Naive thymus-derived CD4-positive, alpha-beta T cell (primary cell): ENCODE measurements at regions not wholly inside any gene's neighbourhood (a gene's known extent, or its start where the extent isn't known, plus 50 kb on each side); places are given as distances from the start of the nearest gene placed in this dataset.

Experiments used
- ATAC-seq: fragments of 150-1000 bp; cut with Tn5 transposase; 2 replicates; pipeline ENCODE4 v1.10.0; 2021; ENCODE audit warnings: mild to moderate bottlenecking, moderate library complexity
- CTCF ChIA-PET: fragments of 350-600 bp; sonication (Branson Sonifier 250); formaldehyde crosslinking; loops from one replicate; lab custom pipeline; 2021; ENCODE audit warnings: antibody characterized with exemption; lab: Charles Lee
- POLR2A ChIA-PET: fragments of 350-600 bp; sonication (Branson Sonifier 250); formaldehyde crosslinking; loops from one replicate; lab custom pipeline; 2021; ENCODE audit warnings: antibody characterized with exemption, inconsistent platforms; lab: Charles Lee
- DNase-seq, 9 donors: peaks; one replicate each; pipeline versions ENCODE4 v3.0.0 to v3.0.0-alpha.2; 2020 to 2022; ENCODE audit warnings: mixed read lengths in 1 of 9
- H3K27ac ChIP-seq: one replicate; pipeline ENCODE4 v1.7.0; 2013; ENCODE audit warnings: mild to moderate bottlenecking, low read depth, low read length, moderate library complexity
- H3K27me3 ChIP-seq, 2 donors: one replicate each; pipeline ENCODE4 v1.7.0; 2013; ENCODE audit warnings: low read length in 2 of 2, mild to moderate bottlenecking in 2 of 2, moderate library complexity in 2 of 2; ENCODE audit not compliant: control insufficient read depth in 2 of 2, insufficient read depth in 2 of 2
- H3K36me3 ChIP-seq, 3 experiments: 1 replicate in 2 of 3; 2 replicates in 1 of 3; pipeline ENCODE4 v1.7.0; 2013; ENCODE audit warnings: low read length in 3 of 3, mild to moderate bottlenecking in 3 of 3, moderate library complexity in 1 of 3; ENCODE audit not compliant: insufficient read depth in 3 of 3, control insufficient read depth in 2 of 3
- H3K4me1 ChIP-seq, 2 donors: one replicate each; pipeline ENCODE4 v1.7.0; 2013; ENCODE audit warnings: low read length in 2 of 2, mild to moderate bottlenecking in 2 of 2, moderate library complexity in 1 of 2; ENCODE audit not compliant: control insufficient read depth in 2 of 2, insufficient read depth in 2 of 2
- H3K4me3 ChIP-seq: 2 replicates; pipeline ENCODE4 v1.7.0; 2013; ENCODE audit warnings: mild to moderate bottlenecking, low read length
- H3K9me3 ChIP-seq, 3 experiments: 1 replicate in 2 of 3; 2 replicates in 1 of 3; pipeline ENCODE4 v1.7.0; 2013; ENCODE audit warnings: low read length in 3 of 3; ENCODE audit not compliant: control insufficient read depth in 2 of 3
- H3K27ac Mint-ChIP-seq, 9 donors: one replicate each; pipeline ENCODE4 v1.8.0; 2020 to 2022; ENCODE audit warnings: mixed read lengths in 9 of 9, mild to moderate bottlenecking in 8 of 9, moderate library complexity in 5 of 9, inconsistent platforms in 2 of 9
- H3K27me3 Mint-ChIP-seq, 5 donors: one replicate each; pipeline ENCODE4 v1.8.0; 2021 to 2022; ENCODE audit warnings: mixed read lengths in 5 of 5, mild to moderate bottlenecking in 1 of 5
- H3K36me3 Mint-ChIP-seq, 5 donors: one replicate each; pipeline ENCODE4 v1.8.0; 2020 to 2022; ENCODE audit warnings: mixed read lengths in 5 of 5, mild to moderate bottlenecking in 3 of 5, inconsistent platforms in 1 of 5
- H3K4me1 Mint-ChIP-seq, 7 donors: one replicate each; pipeline ENCODE4 v1.8.0; 2020 to 2022; ENCODE audit warnings: mixed read lengths in 7 of 7, mild to moderate bottlenecking in 3 of 7, inconsistent platforms in 1 of 7
- H3K4me3 Mint-ChIP-seq, 10 donors: one replicate each; pipeline ENCODE4 v1.8.0; 2020 to 2022; ENCODE audit warnings: mild to moderate bottlenecking in 10 of 10, mixed read lengths in 10 of 10, moderate library complexity in 6 of 10, inconsistent platforms in 2 of 10
- H3K9me3 Mint-ChIP-seq, 11 donors: one replicate each; pipeline ENCODE4 v1.8.0; 2020 to 2022; ENCODE audit warnings: mixed read lengths in 11 of 11, mild to moderate bottlenecking in 4 of 11, inconsistent platforms in 1 of 11, moderate library complexity in 1 of 11
- intact Hi-C, 2 donors: fragments of 100-400 bp; cut with micrococcal nuclease; formaldehyde crosslinking; loops; one replicate each; pipeline ENCODE4 v1.15.1; 2023

GRCh38 chr5:97628031-97628430 is 445.0 kb upstream of the RIOK2 start:
- no peaks in the 10 kb centered on the region for H3K36me3 ChIP-seq
- ChIA-PET POLR2A (no interaction called here), CTCF (interaction anchor here (1.0 kb wide), 1 partner anchor 27 kb away, joined by 3 read pairs; no protein-coding TSS in a partner anchor)
- no peak overlapping the region for H3K27ac Mint-ChIP-seq
- H3K36me3 Mint-ChIP-seq, result no peaks in the 10 kb centered on the region
- H3K4me3 ChIP-seq, result no peak overlapping the region
- no peaks in the 10 kb centered on the region for H3K9me3 ChIP-seq
- no peaks in the 10 kb centered on the region for H3K27me3 ChIP-seq
- peaks cover 0 to 8% (median 0%) of the 10 kb centered on the region in 5 donors for H3K27me3 Mint-ChIP-seq
- peaks cover 0 to 6% (median 4%) of the 10 kb centered on the region in 11 donors for H3K9me3 Mint-ChIP-seq
- ATAC-seq (no peak), DNase-seq (no peak)
- H3K4me1 ChIP-seq, result no peaks in the 10 kb centered on the region
- no peak overlapping the region for H3K4me3 Mint-ChIP-seq
- H3K27ac ChIP-seq, result no peak overlapping the region
- H3K4me1 Mint-ChIP-seq, result no peaks in the 10 kb centered on the region
- intact Hi-C loops, result no loop called here

DNA sequence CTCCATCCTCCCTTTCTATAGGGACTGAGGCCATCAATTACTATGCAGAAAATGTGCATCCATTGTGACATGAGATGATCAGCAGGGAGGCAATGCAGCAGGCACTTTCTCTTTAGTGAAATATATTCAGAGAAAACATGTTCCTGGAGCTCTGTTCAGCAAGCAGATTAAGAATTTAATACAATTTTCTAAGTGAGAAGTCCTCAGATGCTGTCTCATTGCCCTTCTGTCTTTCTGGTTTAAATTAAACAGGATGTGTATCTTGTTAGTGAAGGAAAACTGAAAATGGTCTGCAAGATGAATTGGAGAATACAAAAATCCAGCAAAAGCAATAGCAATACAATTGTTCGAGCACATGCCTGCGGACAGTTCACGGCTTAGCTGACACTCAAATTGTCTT is 445.8 kb upstream of the RIOK2 start:
- ChIA-PET CTCF (interaction anchor here (1.0 kb wide), 1 partner anchor 28 kb away, joined by 3 read pairs; no protein-coding TSS in a partner anchor), POLR2A (no interaction called here)
- intact Hi-C loops, result no loop called here
- Histone ChIP-seq H3K9me3 (no peaks in the 10 kb centered on the region), H3K27ac (no peak overlapping the region), H3K4me1 (no peaks in the 10 kb centered on the region), H3K36me3 (no peaks in the 10 kb centered on the region), H3K4me3 (no peak overlapping the region), H3K27me3 (no peaks in the 10 kb centered on the region)
- Mint-ChIP-seq H3K4me1 (no peaks in the 10 kb centered on the region), H3K9me3 (peaks cover 0 to 6% (median 4%) of the 10 kb centered on the region in 11 donors), H3K27ac (no peak overlapping the region), H3K27me3 (peaks cover 0 to 3% (median 0%) of the 10 kb centered on the region in 5 donors), H3K4me3 (no peak overlapping the region), H3K36me3 (no peaks in the 10 kb centered on the region)
- DNase-seq (no peak), ATAC-seq (no peak)

DNA sequence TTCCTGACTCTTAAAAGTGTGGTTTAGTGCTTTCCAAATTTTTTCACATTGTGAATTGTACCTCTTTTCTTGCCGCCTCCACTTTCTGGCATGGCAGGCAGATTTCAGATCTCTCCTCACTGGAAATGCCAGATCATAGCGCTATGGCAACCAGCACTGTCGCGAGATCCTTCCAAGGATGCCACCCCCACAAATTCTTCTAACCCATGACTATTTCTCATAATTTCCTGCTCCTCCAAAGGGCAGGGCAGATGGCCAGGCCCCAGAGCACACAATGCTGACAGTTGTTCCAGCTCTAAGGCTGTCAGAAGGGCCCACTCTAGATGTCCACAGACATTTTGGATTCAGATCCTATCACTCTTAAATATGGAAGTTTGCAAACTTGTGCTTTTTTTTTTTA is 446.2 kb upstream of the RIOK2 start:
- Mint-ChIP-seq H3K4me1 (no peaks in the 10 kb centered on the region), H3K9me3 (peaks cover 0 to 8% (median 4%) of the 10 kb centered on the region in 11 donors), H3K4me3 (no peak overlapping the region), H3K27me3 (peaks cover 0 to 3% (median 0%) of the 10 kb centered on the region in 5 donors), H3K36me3 (no peaks in the 10 kb centered on the region), H3K27ac (no peak overlapping the region)
- no peak overlapping the region for H3K4me3 ChIP-seq
- H3K36me3 ChIP-seq, result no peaks in the 10 kb centered on the region
- H3K27me3 ChIP-seq, result no peaks in the 10 kb centered on the region
- CTCF ChIA-PET, result interaction anchor here (1.0 kb wide), 1 partner anchor 28 kb away, joined by 3 read pairs; no protein-coding TSS in a partner anchor
- no peaks in the 10 kb centered on the region for H3K4me1 ChIP-seq
- no peak for ATAC-seq
- no peak for DNase-seq
- POLR2A ChIA-PET, result no interaction called here
- H3K27ac ChIP-seq, result no peak overlapping the region
- intact Hi-C loops, result no loop called here
- no peaks in the 10 kb centered on the region for H3K9me3 ChIP-seq

GRCh38 chr5:97635553-97635952 is 452.5 kb upstream of the RIOK2 start:
- ChIA-PET CTCF (no interaction called here), POLR2A (no interaction called here)
- Histone ChIP-seq H3K9me3 (no peaks in the 10 kb centered on the region), H3K4me1 (no peaks in the 10 kb centered on the region), H3K27ac (no peak overlapping the region), H3K36me3 (no peaks in the 10 kb centered on the region), H3K4me3 (no peak overlapping the region), H3K27me3 (no peaks in the 10 kb centered on the region)
- Mint-ChIP-seq H3K4me3 (no peak overlapping the region), H3K27ac (no peak overlapping the region), H3K27me3 (no peaks in the 10 kb centered on the region), H3K4me1 (peaks cover 0 to 2% (median 0%) of the 10 kb centered on the region in 7 donors), H3K36me3 (no peaks in the 10 kb centered on the region), H3K9me3 (peaks cover 0 to 8% (median 4%) of the 10 kb centered on the region in 11 donors)
- intact Hi-C loops, result no loop called here
- DNase-seq (no peak), ATAC-seq (no peak)

DNA sequence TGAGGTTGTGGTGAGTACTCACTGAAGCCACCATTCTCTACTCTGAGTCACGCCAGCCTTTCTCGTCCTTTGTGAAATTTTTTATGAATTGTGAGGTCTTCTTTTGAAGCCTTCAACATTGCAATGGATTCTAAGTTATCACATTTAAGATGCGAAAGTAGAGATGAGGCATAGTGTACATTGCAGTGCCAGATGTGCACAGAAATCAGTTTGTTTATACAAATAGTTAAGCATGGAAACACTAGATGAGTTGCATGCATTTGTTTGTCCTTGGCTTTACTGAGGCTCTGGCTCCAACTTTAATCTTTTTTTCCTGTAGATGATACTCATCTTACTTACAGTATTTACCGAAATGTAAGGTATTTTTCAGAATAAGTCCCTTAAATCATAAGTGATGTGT is 453.7 kb upstream of the RIOK2 start:
- ChIA-PET POLR2A (no interaction called here), CTCF (no interaction called here)
- Histone ChIP-seq H3K36me3 (no peaks in the 10 kb centered on the region), H3K4me1 (no peaks in the 10 kb centered on the region), H3K27ac (no peak overlapping the region), H3K27me3 (no peaks in the 10 kb centered on the region), H3K9me3 (no peaks in the 10 kb centered on the region), H3K4me3 (no peak overlapping the region)
- intact Hi-C loops, result no loop called here
- Mint-ChIP-seq H3K27ac (no peak overlapping the region), H3K27me3 (no peaks in the 10 kb centered on the region), H3K36me3 (no peaks in the 10 kb centered on the region), H3K4me1 (peaks cover 0 to 2% (median 0%) of the 10 kb centered on the region in 7 donors), H3K9me3 (peaks cover 0 to 6% (median 2%) of the 10 kb centered on the region in 11 donors), H3K4me3 (no peak overlapping the region)
- ATAC-seq (no peak), DNase-seq (no peak)

- POLR2A ChIA-PET, result no interaction called here
- Histone ChIP-seq H3K4me1 (no peaks in the 10 kb centered on the region), H3K27ac (no peak overlapping the region), H3K36me3 (no peaks in the 10 kb centered on the region), H3K4me3 (no peak overlapping the region), H3K9me3 (no peaks in the 10 kb centered on the region), H3K27me3 (no peaks in the 10 kb centered on the region)
- Mint-ChIP-seq H3K36me3 (no peaks in the 10 kb centered on the region), H3K27me3 (no peaks in the 10 kb centered on the region), H3K4me1 (no peaks in the 10 kb centered on the region), H3K4me3 (no peak overlapping the region), H3K27ac (no peak overlapping the region), H3K9me3 (peaks cover 0 to 9% (median 2%) of the 10 kb centered on the region in 11 donors)
- intact Hi-C loops, result no loop called here
- CTCF ChIA-PET, result no interaction called here
- DNase-seq, result no peak
- ATAC-seq, result no peak
These were observed 458.0 kb upstream of the RIOK2 start for GRCh38 chr5:97641081-97641480.

DNA sequence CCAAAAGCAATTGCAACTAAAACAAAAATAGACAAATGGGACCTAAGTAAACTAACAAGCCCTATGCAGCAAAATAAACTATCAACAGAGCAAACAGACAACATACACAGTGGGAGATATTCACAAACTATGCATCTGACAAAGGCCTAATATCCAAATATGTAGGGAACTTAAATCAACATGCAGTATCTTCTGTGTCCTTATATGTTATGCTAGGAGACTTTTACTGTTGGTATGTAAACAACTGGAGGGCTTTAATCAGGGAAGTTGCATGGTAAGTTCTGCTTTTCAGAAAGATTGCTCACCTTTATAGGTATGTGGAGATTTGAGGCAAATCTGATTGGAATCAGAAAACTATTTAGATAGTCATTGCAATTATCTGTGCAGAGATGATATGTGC is 461.2 kb upstream of the RIOK2 start:
- H3K36me3 Mint-ChIP-seq, result no peaks in the 10 kb centered on the region
- no peak overlapping the region for H3K4me3 ChIP-seq
- no peaks in the 10 kb centered on the region for H3K27me3 Mint-ChIP-seq
- intact Hi-C loops, result no loop called here
- ATAC-seq, result no peak
- no peak overlapping the region for H3K27ac Mint-ChIP-seq
- no peak for DNase-seq
- H3K4me1 ChIP-seq, result no peaks in the 10 kb centered on the region
- ChIA-PET POLR2A (no interaction called here), CTCF (no interaction called here)
- no peaks in the 10 kb centered on the region for H3K4me1 Mint-ChIP-seq
- no peaks in the 10 kb centered on the region for H3K9me3 ChIP-seq
- H3K4me3 Mint-ChIP-seq, result no peak overlapping the region
- H3K27ac ChIP-seq, result no peak overlapping the region
- H3K9me3 Mint-ChIP-seq, result peaks cover 0 to 9% (median 5%) of the 10 kb centered on the region in 11 donors
- H3K27me3 ChIP-seq, result no peaks in the 10 kb centered on the region
- no peaks in the 10 kb centered on the region for H3K36me3 ChIP-seq
